PC-3 (cell line): ENCODE measurements at regions not wholly inside any gene's neighbourhood (a gene's known extent, or its start where the extent isn't known, plus 50 kb on each side); places are given as distances from the start of the nearest gene placed in this dataset.

Experiments
- ATAC-seq: fragments of 200-7000 bp; cut with Tn5 transposase; 2 replicates; pipeline ENCODE4 v1.9.1; 2020; ENCODE audit warnings: mild to moderate bottlenecking, moderate library complexity
- BruUV-seq: library from RNA; stranded (reverse); fragments of 400-500 nt; replicated peaks from 2 replicates; lab custom pipeline; 2021; lab: Mats Ljungman, UMichigan
- CTCF ChIA-PET: fragments of 300-600 bp; sonication (Branson Sonifier 250); formaldehyde crosslinking; loops from one replicate; lab custom pipeline; 2022; ENCODE audit warnings: antibody characterized with exemption; lab: Charles Lee
- POLR2A ChIA-PET: fragments of 300-600 bp; sonication (Branson Sonifier 250); formaldehyde crosslinking; loops from one replicate; lab custom pipeline; 2022; ENCODE audit warnings: antibody characterized with exemption; ENCODE audit not compliant: unreplicated experiment; lab: Charles Lee
- DNase-seq: peaks from one replicate; pipeline ENCODE4 v3.0.0-alpha.2; 2015
- H2AFZ ChIP-seq: fragments of 300-600 bp; sonication (generic); 2 replicates; pipeline ENCODE4 v1.6.0; 2016; ENCODE audit warnings: antibody characterized with exemption, low read length
- H3F3A ChIP-seq: fragments of 300-600 bp; sonication (generic); one replicate; pipeline ENCODE4 v1.6.0; 2017; ENCODE audit warnings: antibody characterized with exemption, low read length, control low read depth, mild to moderate bottlenecking; ENCODE audit not compliant: unreplicated experiment
- H3K27ac ChIP-seq: fragments of 300-600 bp; sonication (generic); 2 replicates; pipeline ENCODE4 v1.5.1; 2016; ENCODE audit warnings: mild to moderate bottlenecking, low read length
- H3K27me3 ChIP-seq: fragments of 300-600 bp; sonication (generic); 2 replicates; pipeline ENCODE4 v1.6.1; 2016; ENCODE audit warnings: low read length, mixed read lengths
- H3K36me3 ChIP-seq: fragments of 300-600 bp; sonication (generic); 2 replicates; pipeline ENCODE4 v1.6.1; 2016; ENCODE audit warnings: low read depth, mixed run types, low read length, mixed read lengths
- H3K4me1 ChIP-seq: fragments of 300-600 bp; sonication (generic); 2 replicates; pipeline ENCODE4 v1.5.1; 2016; ENCODE audit warnings: low read length; ENCODE audit not compliant: insufficient read depth
- H3K4me2 ChIP-seq: fragments of 300-600 bp; sonication (generic); 2 replicates; pipeline ENCODE4 v1.6.0; 2016; ENCODE audit warnings: low read length
- H3K4me3 ChIP-seq: fragments of 300-600 bp; sonication (generic); 2 replicates; pipeline ENCODE4 v1.5.1; 2016; ENCODE audit warnings: mild to moderate bottlenecking, low read length, mixed read lengths
- H3K79me2 ChIP-seq: fragments of 300-600 bp; sonication (generic); 2 replicates; pipeline ENCODE4 v1.6.1; 2017; ENCODE audit warnings: low read length, mixed read lengths
- H3K9ac ChIP-seq: fragments of 300-600 bp; sonication (generic); 2 replicates; pipeline ENCODE4 v1.6.0; 2016; ENCODE audit warnings: mild to moderate bottlenecking, low read length
- H3K9me2 ChIP-seq: fragments of 300-600 bp; sonication (generic); replicated peaks from 2 replicates; pipeline ENCODE4 v1.6.1; 2016; ENCODE audit warnings: mixed run types, low read length, mixed read lengths
- H3K9me3 ChIP-seq: fragments of 300-600 bp; sonication (generic); 2 replicates; pipeline ENCODE4 v1.6.1; 2016; ENCODE audit warnings: low read length, mixed read lengths
- H4K20me1 ChIP-seq: fragments of 300-600 bp; sonication (generic); 2 replicates; pipeline ENCODE4 v1.6.1; 2016; ENCODE audit warnings: low read length, mixed read lengths
- CTCF ChIP-seq: fragments of 300-600 bp; sonication (generic); conservative IDR thresholded peaks from 2 replicates; pipeline ENCODE4 v1.5.1; 2017; ENCODE audit warnings: antibody characterized with exemption, low read depth, mild to moderate bottlenecking, low read length
- EZH2 ChIP-seq: fragments of 300-600 bp; sonication (generic); IDR thresholded peaks from one replicate; pipeline ENCODE4 v1.6.1; 2017; ENCODE audit warnings: antibody characterized with exemption, mild to moderate bottlenecking, low read length; ENCODE audit not compliant: unreplicated experiment
- EZH2phosphoT487 ChIP-seq: fragments of 300-600 bp; sonication (generic); IDR thresholded peaks from 2 replicates; pipeline ENCODE4 v1.6.1; 2018; ENCODE audit warnings: mild to moderate bottlenecking, antibody characterized with exemption, low read length, borderline replicate concordance
- intact Hi-C: fragments of 100-400 bp; cut with micrococcal nuclease; formaldehyde crosslinking; loops from 2 replicates; pipeline ENCODE4 v1.9.0; 2023

- Histone ChIP-seq H3K4me1 (peaks cover 14% of the 10 kb centered on the region), H3K4me2 (no peak overlapping the region), H3K27me3 (no peaks in the 10 kb centered on the region), H3K9ac (no peak overlapping the region), H3K79me2 (no peaks in the 10 kb centered on the region), H3K9me2 (no peaks in the 10 kb centered on the region), H3K4me3 (no peak overlapping the region), H4K20me1 (no peaks in the 10 kb centered on the region), H3K36me3 (no peaks in the 10 kb centered on the region), H3K27ac (no peak overlapping the region), H3K9me3 (no peaks in the 10 kb centered on the region), H2AFZ (no peak overlapping the region), H3F3A (no peaks in the 10 kb centered on the region)
- ATAC-seq (no peak), DNase-seq (no peak)
- POLR2A ChIA-PET = no interaction called here
- intact Hi-C loops = no loop called here
- CTCF ChIA-PET = no interaction called here
- BruUV-seq = no TSS peak
- TF ChIP-seq CTCF (no peak), EZH2phosphoT487 (no peak), EZH2 (no peak)
Observed at GRCh38 chr4:38273407-38273806, 313.2 kb downstream of the PTTG2 start.

- Histone ChIP-seq H3K9ac (no peak overlapping the region), H3K9me2 (no peaks in the 10 kb centered on the region), H3K4me1 (peaks cover 14% of the 10 kb centered on the region), H3K4me3 (no peak overlapping the region), H2AFZ (no peak overlapping the region), H4K20me1 (no peaks in the 10 kb centered on the region), H3F3A (no peaks in the 10 kb centered on the region), H3K9me3 (no peaks in the 10 kb centered on the region), H3K79me2 (no peaks in the 10 kb centered on the region), H3K27me3 (no peaks in the 10 kb centered on the region), H3K4me2 (0 out of 2 replicates have a peak overlapping the region, but pooled peaks have one; percentile 32), H3K27ac (0 out of 2 replicates have a peak overlapping the region, but pooled peaks have one; percentile 24), H3K36me3 (no peaks in the 10 kb centered on the region)
- intact Hi-C loops = no loop called here
- BruUV-seq = no TSS peak
- ChIA-PET CTCF (interaction anchor here (0.6 kb wide), 1 partner anchor 400 kb away, joined by 5 read pairs; no protein-coding TSS in a partner anchor), POLR2A (no interaction called here)
- ATAC-seq = peak; percentile 92
- DNase-seq = peak; percentile 73
- no peak for TF ChIP-seq CTCF
- no peak for TF ChIP-seq EZH2phosphoT487
- TF ChIP-seq EZH2 = no peak
Observed at GRCh38 chr4:38275331-38276100, 315.3 kb downstream of the PTTG2 start.

DNA sequence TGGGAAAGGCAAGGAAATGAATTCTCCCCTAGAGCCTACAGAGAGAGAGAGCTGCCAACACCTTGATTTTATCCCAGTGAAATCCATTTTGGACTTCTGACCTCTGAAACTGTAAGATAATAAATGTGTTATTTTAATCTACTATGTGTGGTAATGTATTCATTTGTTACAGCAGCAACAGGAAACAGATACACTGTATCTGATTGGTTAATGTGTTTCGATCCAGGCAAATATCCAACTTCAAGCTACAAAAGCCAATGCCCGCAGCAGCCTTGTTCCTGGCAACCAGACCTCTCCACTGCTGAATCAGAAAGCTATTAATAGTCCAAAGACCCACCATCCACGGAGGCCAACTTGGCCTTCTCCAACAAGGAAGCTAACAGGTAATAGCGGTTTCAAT is 318.1 kb downstream of the PTTG2 start:
- TF ChIP-seq EZH2 (no peak), EZH2phosphoT487 (no peak)
- CTCF ChIA-PET = no interaction called here

More for the DNA sequence above, 318.1 kb downstream of the PTTG2 start:
- Histone ChIP-seq H3K9me3 (no peaks in the 10 kb centered on the region), H2AFZ (no peak overlapping the region), H3K4me2 (no peak overlapping the region), H4K20me1 (no peaks in the 10 kb centered on the region), H3K9me2 (no peaks in the 10 kb centered on the region), H3F3A (no peaks in the 10 kb centered on the region), H3K36me3 (no peaks in the 10 kb centered on the region), H3K9ac (no peak overlapping the region), H3K4me3 (no peak overlapping the region), H3K4me1 (peaks cover 16% of the 10 kb centered on the region), H3K79me2 (no peaks in the 10 kb centered on the region), H3K27ac (no peak overlapping the region), H3K27me3 (no peaks in the 10 kb centered on the region)
- ATAC-seq (no peak), DNase-seq (no peak)
- intact Hi-C loops = no loop called here
- POLR2A ChIA-PET = no interaction called here
- BruUV-seq = no TSS peak
